ENCODE measurements at regions not wholly inside any gene's neighbourhood (a gene's known extent, or its start where the extent isn't known, plus 50 kb on each side); places are given as distances from the start of the nearest gene placed in this dataset.

DNA sequence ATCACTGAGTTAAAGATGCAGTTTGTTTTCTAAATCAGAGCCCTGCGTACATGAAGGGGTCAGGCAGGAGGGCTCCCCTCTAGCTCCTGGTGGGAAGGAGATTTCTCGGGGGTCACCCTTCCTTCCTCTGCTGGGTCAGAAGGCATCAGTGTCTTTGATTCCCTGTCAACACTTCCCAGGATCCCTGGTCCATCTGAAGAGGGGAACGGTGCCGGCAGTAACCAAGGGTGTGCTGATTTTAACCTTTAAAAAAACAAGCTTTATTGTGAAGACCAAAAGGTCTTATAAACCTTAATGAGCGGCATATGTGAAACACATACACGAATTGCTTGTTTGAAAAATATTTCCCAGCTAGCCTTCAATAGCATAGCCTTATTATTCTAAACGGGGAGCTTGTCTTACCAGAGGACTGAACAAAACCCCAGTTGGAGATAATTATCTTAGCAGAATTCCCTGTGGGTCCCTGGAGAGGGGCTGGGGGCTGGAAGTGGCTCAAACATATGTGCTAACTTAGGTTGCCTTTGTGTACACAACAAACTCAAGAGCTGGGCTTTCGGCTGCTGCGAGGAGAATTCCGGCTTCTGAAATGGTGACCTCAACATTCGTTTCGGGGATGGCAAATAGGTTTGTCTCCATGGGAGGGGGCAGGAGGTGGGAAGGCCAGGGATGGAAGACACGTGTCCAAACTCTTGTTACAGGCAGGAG is 114.9 kb upstream of the MYCN start:
- Mint-ChIP-seq H3K27ac (ENCODE audit: low read depth, unreplicated experiment) (no peak overlapping the region), H3K27me3 (ENCODE audit: insufficient read depth, unreplicated experiment) (no peaks in the 10 kb centered on the region), H3K36me3 (ENCODE audit: insufficient read depth, unreplicated experiment) (no peaks in the 10 kb centered on the region), H3K4me1 (ENCODE audit: insufficient read depth, unreplicated experiment) (no peaks in the 10 kb centered on the region), H3K9me3 (ENCODE audit: unreplicated experiment) (no peaks in the 10 kb centered on the region), H3K4me3 (ENCODE audit: unreplicated experiment) (no peak overlapping the region)
- intact Hi-C loops (cut with micrococcal nuclease) = no loop called here
- BruUV-seq (replicated peaks) = no TSS peak
- POLR2A ChIA-PET = no interaction called here
- CTCF ChIA-PET = interaction anchor here (1.4 kb wide), 1 partner anchor 114 kb away, joined by 5 read pairs; no protein-coding TSS in a partner anchor
- DNase-seq (ENCODE audit: unreplicated experiment) = no peak
- TF ChIP-seq, protein P1, sequence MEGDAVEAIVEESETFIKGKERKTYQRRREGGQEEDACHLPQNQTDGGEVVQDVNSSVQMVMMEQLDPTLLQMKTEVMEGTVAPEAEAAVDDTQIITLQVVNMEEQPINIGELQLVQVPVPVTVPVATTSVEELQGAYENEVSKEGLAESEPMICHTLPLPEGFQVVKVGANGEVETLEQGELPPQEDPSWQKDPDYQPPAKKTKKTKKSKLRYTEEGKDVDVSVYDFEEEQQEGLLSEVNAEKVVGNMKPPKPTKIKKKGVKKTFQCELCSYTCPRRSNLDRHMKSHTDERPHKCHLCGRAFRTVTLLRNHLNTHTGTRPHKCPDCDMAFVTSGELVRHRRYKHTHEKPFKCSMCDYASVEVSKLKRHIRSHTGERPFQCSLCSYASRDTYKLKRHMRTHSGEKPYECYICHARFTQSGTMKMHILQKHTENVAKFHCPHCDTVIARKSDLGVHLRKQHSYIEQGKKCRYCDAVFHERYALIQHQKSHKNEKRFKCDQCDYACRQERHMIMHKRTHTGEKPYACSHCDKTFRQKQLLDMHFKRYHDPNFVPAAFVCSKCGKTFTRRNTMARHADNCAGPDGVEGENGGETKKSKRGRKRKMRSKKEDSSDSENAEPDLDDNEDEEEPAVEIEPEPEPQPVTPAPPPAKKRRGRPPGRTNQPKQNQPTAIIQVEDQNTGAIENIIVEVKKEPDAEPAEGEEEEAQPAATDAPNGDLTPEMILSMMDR (IDR thresholded peaks at IDR 0.05; ENCODE audit: unreplicated experiment) = no peak

DNA sequence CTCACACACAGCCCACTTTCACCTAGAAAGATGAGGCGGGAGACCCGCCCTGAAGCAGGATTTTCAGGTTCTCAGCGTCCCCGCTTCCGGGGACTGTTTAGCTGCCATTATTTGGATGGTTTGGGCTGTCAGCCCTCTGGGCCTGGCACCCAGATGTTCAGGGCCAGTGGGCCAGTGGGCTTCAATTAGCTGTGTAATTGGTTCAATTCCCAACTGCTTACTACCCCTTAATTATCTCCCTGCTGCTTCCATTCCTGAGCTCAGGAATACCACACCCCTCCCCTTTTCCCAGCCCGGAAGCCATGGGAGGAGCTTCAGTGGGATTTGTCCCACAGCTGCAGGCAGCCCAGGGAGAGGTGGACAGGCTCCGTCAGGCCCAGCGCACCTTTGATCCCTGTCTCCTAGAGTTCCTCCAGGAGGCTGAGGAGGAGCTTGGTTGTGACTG is 114.1 kb upstream of the MYCN start:
- TF ChIP-seq, protein P1 (IDR thresholded peaks at IDR 0.05; ENCODE audit: unreplicated experiment) = no peak
- H3K4me3 Mint-ChIP-seq (ENCODE audit: unreplicated experiment) = no peak overlapping the region
- intact Hi-C loops (cut with micrococcal nuclease) = no loop called here
- H3K9me3 Mint-ChIP-seq (ENCODE audit: unreplicated experiment) = no peaks in the 10 kb centered on the region
- no peaks in the 10 kb centered on the region for H3K36me3 Mint-ChIP-seq (ENCODE audit: insufficient read depth, unreplicated experiment)
- H3K4me1 Mint-ChIP-seq (ENCODE audit: insufficient read depth, unreplicated experiment) = no peaks in the 10 kb centered on the region
- ChIA-PET CTCF (interaction anchor here (1.4 kb wide), 1 partner anchor 113 kb away, joined by 5 read pairs; no protein-coding TSS in a partner anchor), POLR2A (no interaction called here)
- DNase-seq (ENCODE audit: unreplicated experiment) = no peak
- H3K27ac Mint-ChIP-seq (ENCODE audit: low read depth, unreplicated experiment) = no peak overlapping the region
- no TSS peak for BruUV-seq (replicated peaks)
- H3K27me3 Mint-ChIP-seq (ENCODE audit: insufficient read depth, unreplicated experiment) = no peaks in the 10 kb centered on the region

DNA sequence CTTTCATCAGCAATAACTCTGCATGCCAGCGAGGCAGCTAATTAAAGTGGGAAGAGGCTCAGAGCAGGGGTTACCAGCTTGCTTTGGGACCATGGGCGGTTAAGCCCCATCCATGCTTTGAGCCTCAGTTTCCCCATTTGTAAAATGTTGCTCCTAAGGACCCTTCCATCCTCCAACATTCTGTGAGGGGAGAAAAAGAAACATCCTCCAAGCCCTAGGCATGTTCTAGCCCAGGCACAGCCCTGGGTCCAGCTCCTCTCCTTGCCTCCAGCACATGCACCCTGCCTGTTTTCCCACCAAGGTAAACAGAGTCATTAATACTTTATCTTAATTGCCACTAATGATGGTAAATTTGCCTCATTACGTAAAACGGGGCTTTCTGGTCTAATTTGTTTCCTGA is 113.3 kb upstream of the MYCN start:
- no TSS peak for BruUV-seq (replicated peaks)
- POLR2A ChIA-PET = no interaction called here
- no peaks in the 10 kb centered on the region for H3K27me3 Mint-ChIP-seq (ENCODE audit: insufficient read depth, unreplicated experiment)
- no peaks in the 10 kb centered on the region for H3K9me3 Mint-ChIP-seq (ENCODE audit: unreplicated experiment)
- no peak for DNase-seq (ENCODE audit: unreplicated experiment)
- H3K36me3 Mint-ChIP-seq (ENCODE audit: insufficient read depth, unreplicated experiment) = no peaks in the 10 kb centered on the region
- CTCF ChIA-PET = no interaction called here
- H3K4me3 Mint-ChIP-seq (ENCODE audit: unreplicated experiment) = no peak overlapping the region
- intact Hi-C loops (cut with micrococcal nuclease) = no loop called here
- TF ChIP-seq, protein P1 (IDR thresholded peaks at IDR 0.05; ENCODE audit: unreplicated experiment) = no peak
- no peaks in the 10 kb centered on the region for H3K4me1 Mint-ChIP-seq (ENCODE audit: insufficient read depth, unreplicated experiment)
- no peak overlapping the region for H3K27ac Mint-ChIP-seq (ENCODE audit: low read depth, unreplicated experiment)

DNA sequence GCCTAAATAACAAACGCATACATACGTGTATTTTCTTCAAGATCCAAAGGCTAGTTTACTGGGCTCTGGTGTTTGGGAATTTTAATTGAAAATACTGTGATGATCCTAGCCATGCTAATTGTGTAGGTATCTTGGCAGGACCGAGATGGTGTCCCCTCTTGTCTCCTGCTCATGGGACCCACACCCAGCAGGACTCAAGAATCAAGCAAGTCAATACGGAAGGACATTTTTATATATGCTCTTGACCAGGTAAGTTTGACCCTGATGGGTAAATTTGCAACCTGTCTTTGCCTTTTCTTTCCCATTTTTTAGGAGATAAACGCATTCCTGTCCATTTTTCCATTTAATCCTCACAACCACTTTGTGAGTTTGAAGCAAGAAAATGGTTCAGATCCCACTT is 111.8 kb upstream of the MYCN start:
- H3K36me3 Mint-ChIP-seq (ENCODE audit: insufficient read depth, unreplicated experiment) = no peaks in the 10 kb centered on the region
- no peaks in the 10 kb centered on the region for H3K9me3 Mint-ChIP-seq (ENCODE audit: unreplicated experiment)
- CTCF ChIA-PET = interaction anchor here (0.6 kb wide), 1 partner anchor 453 kb away, joined by 5 read pairs; no protein-coding TSS in a partner anchor

More for the DNA sequence above, 111.8 kb upstream of the MYCN start:
- Mint-ChIP-seq H3K4me3 (ENCODE audit: unreplicated experiment) (no peak overlapping the region), H3K27ac (ENCODE audit: low read depth, unreplicated experiment) (no peak overlapping the region), H3K27me3 (ENCODE audit: insufficient read depth, unreplicated experiment) (no peaks in the 10 kb centered on the region), H3K4me1 (ENCODE audit: insufficient read depth, unreplicated experiment) (no peaks in the 10 kb centered on the region)
- DNase-seq (ENCODE audit: unreplicated experiment) = no peak
- BruUV-seq (replicated peaks) = no TSS peak
- TF ChIP-seq, protein P1 (IDR thresholded peaks at IDR 0.05; ENCODE audit: unreplicated experiment) = no peak
- POLR2A ChIA-PET = no interaction called here
- intact Hi-C loops (cut with micrococcal nuclease) = no loop called here

All from MCF 10A (cell line).